Thyroid gland (tissue), 4 donors: ENCODE measurements at regions not wholly inside any gene's neighbourhood (a gene's known extent, or its start where the extent isn't known, plus 50 kb on each side); places are given as distances from the start of the nearest gene placed in this dataset.

Experiments
- CTCF ChIP-seq, 6 experiments: fragments of 200-600 bp in 3 of 6; fragments of 450-650 bp in 3 of 6; sonication (generic) in 3 of 6; IDR thresholded peaks; one replicate each; pipeline ENCODE4 v1.5.1; 2016 to 2019; ENCODE audit warnings: antibody characterized with exemption in 6 of 6, mild to moderate bottlenecking in 2 of 6, inconsistent platforms in 1 of 6, moderate library complexity in 1 of 6
- POLR2A ChIP-seq, 2 donors: fragments of 450-650 bp; IDR thresholded peaks; one replicate each; pipeline ENCODE4 v1.6.1; 2017; ENCODE audit warnings: antibody characterized with exemption in 2 of 2, mild to moderate bottlenecking in 2 of 2, moderate library complexity in 1 of 2

GRCh38 chr9:105158020-105158419 lies 86.4 kb upstream of the SLC44A1 start:
- no peak for TF ChIP-seq POLR2A (IDR thresholded peaks at IDR 0.05)
- TF ChIP-seq CTCF (IDR thresholded peaks at IDR 0.05): no peak
